ENCODE measurements at regions not wholly inside any gene's neighbourhood (a gene's known extent, or its start where the extent isn't known, plus 50 kb on each side); places are given as distances from the start of the nearest gene placed in this dataset.

DNA sequence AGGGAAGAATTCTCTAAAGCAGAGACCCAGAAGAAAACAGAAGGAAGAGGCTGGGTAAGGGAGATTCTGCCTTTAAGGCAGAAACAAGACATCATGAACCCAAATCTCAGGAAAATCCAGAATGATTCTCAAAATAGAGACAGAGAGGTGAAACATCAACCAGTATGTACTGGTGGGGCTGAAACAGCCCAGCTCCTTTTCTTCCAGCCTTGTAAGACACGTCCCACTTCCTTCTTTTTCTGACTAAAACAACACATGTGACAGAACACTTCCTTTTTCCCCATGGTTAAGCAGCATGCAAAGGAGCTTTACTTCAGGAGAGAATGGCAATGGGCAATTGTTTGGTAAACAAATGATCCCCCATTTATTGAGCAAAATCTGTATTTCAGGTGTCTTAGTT lies 230.8 kb upstream of the NR4A3 start:
- no peak for DNase-seq (ENCODE audit: low spot score)

DNA sequence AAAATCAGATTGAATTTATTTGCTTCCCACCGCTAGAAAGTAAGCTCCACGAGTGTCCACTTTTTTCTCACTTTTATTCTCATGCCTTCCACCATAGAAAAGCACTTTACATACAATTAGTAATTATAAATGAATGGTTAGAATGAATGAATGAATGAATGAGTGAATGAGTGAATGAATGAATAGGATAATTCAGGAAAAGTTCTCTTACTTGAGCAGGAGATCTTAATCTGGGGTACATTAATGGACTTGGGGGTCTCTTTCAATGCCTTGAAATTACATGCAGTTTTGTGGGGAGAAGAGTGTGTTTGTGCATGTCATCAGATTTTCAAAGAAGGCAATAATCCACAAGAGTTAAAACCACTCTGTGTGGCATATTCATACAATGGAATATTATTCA lies 229.9 kb upstream of the NR4A3 start:
- DNase-seq (ENCODE audit: low spot score): no peak

DNA sequence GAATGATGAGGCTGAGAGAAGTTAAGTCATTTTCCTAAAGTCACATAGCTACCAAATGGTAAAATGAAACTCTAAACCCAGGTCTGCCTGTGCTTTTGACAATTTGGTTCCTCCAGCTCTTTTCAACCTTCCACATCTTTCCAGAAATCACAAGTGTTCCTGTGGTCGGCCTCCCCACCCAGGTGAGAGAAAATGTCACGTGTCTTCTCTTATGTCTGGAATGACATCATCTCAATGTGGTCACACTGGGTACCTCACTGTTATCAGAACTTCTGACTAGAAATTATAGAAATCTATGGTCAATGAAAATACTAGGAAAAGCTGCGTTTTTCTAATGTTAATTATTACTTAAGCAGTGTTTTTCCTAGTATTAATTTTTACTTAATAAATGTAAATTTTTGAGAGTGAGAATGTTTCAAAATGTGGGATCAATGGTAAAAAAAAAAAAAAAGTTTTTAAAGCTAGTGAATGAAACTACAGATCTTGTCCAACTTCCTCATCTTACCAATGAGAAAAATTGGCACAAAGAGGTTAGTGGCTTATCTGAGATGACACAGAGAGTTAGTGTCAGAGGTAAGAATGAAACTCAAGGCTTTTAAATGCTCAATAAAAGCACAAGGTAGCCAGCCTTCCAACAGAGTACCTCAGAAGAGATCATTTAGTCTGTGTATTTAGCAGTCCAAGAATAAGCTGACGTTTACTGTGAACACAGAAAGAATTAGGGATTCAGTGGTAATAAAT lies 228.7 kb upstream of the NR4A3 start:
- no peak for DNase-seq (ENCODE audit: low spot score)

DNA sequence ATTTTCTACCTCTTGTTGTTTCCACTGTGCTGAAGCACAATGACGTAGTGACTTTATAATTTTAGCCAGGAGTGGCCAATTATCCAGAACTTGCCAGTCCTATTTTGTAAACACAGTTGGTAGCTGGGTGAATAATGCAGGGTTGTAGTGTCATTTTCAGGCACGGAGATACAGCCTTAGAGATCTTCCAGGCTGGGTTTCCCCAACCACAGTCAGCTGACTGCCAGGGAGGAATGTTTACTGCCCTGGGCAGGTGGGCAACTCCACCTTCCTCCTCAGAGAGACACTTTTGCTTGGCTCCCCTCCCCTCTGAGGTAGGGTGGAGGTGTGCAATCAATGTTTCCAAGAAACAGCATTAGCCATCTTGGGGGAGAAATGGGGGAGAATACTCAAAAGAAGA lies 228.1 kb upstream of the NR4A3 start:
- DNase-seq (ENCODE audit: low spot score): no peak

DNA sequence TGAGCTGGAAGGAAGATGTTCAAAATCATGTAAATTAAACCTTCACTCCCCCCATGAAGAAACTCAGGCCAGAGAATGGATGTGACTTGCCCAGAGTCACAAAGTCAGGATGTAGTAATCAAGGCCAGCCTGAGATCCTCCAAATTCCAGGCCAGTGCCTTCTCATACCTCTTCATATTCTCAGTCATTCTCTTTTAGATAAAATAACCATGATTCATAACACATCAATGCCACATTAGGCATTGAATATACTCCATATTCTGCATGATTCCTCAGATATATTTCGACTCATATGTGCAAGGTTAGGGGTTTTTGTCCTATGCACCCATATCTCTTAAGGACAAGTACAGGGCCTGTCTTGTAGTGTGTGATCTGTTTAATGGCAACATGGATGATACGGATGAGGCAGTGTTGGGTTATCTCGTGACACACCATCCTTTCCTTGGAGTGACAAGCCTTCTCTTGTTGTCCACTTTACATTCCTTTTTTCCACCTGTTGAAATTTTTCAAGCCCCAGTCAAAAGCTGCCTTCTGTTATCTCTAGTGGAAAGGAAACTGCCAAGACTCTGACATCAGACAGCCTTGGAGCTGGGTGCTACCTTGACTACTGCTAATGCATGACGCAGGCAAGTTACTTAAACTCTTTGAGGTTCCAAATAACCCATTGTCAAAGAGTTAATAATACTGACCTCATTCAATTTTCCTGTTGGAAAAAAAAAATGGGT lies 227.5 kb upstream of the NR4A3 start:
- no peak for DNase-seq (ENCODE audit: low spot score)

DNA sequence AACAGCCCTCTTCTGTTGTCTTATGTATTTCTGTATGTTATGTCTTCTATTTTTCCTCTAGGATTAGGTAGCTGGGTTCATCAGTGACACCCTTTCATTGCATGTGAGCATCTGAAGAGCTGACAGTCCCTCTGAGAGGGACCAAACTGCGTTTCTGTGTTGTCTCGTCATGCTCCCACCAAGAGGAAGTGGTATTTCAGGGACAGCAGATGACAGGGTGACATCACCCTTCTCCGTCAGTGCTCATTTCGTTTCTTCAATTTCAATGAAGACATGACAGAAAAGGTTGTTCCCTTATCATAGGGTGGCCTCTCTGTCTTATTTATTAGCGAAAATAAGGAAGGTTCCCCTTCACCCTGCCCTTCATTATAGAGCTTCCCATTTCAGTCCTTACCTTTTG lies 225.9 kb upstream of the NR4A3 start:
- DNase-seq (ENCODE audit: low spot score): no peak

DNA sequence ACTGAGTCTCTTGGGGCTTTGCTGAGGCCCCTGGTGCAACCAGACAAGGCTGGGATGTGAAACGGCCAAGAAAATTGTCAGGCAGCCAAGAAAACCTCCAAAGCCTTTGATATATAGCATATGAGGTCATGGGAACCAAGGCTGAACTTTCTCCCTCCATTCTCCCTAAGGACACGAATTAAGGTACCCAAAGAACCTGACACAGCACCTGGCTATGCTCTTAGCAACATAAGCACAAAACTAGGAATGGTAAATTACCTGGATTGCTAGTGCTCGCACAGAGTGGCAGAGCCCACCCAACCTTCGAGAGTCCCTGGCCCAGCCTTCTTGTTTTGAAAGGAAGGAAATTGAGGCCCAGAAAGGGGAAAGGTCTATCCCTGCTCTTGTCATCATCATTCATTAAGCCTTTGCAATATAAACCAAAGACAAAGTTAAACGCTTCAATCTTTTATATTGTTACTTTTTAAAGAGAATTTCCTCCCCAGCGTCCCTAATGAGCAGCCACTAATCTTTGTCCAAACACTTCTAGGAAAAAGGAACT lies 220.0 kb upstream of the NR4A3 start:
- DNase-seq (ENCODE audit: low spot score): no peak

DNA sequence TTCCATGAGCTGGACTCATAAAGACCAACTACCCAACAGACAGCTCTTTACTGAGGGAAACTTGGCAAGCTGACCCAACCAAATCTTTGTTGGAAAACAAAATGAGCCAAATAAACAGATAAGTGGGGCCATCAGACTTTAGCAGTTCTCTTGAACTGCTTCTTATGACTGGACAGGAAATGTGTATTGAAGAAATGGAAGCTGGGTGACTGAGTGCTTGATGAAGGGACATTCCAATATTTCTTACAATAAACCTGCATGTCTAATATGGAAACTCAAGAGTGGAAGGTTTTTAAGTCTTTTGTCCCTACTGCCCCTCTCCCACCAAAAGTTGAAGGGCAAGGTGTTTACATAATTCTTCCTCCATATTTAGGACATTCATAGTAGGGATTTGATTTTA lies 218.8 kb upstream of the NR4A3 start:
- no peak for DNase-seq (ENCODE audit: low spot score)

DNA sequence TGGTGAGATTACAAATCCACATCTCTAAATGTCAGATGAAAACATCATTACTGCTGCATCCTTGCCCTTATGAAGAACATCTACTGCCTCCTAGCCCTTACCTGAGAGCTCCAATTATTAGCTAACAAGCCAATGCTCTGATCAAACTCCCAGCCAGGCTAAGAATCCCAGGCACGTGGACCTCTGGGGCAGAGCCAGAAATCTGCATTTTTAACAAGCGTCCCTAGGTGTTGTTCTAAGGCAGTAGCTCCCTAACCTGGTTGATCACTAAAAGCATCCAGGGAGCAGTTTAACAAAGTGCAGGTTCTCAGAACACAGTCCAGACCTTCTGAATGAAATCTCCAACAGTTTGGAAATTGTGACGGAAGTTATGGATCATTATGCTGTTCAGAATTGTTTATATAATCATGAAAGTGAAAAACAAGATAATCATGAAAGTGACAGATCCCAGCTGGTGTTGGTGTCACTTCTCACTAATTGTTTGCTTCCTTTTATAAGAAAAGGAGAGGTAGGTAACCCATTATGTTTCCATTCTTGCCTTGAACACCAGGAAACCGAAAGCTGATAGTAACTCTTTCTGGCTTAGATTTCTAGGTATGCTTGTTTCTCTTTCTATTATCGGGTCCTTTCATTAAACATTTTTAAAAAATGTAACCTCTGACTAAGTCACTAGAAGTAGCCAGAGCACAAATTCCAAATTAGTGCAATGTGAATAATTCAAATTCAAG lies 216.5 kb upstream of the NR4A3 start:
- DNase-seq (ENCODE audit: low spot score): no peak

DNA sequence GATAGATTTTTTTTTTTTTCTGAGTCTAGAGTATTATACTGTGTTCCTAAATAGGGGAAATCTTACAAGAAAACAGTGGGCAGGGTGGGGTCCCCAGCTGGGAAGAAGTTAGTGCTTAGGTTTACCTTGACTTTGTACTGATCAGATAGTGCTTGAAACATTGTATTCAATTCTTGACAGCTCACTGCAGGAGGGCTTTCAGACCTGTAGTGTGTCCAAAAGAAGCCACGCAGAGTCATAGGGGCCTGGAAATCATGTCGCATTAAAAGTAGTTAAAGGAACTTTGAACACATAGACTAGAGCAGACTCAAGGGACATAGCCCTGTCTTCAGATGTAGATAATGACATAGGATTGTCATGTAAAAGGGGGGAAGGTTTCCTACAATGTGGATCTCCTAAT lies 215.4 kb upstream of the NR4A3 start:
- no peak for DNase-seq (ENCODE audit: low spot score)

DNA sequence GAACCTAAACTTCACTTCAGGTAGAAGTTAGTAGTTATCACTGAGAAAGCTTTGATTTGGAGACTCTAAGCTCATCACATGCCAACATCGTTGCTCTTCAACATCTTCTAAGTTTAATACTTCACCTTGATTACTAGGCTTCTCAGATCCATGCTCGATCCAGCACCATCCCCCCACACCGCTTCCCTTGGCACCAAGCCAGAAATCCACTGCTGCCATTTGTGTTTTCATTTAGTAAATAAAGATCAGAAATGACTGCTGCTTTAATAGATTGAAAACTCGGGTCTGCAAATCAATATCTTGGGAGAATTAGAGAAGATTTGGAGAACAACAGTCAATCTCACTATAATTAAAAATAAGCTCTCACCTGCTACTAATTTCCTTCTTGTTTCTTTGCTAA lies 214.7 kb upstream of the NR4A3 start:
- DNase-seq (ENCODE audit: low spot score): no peak

DNA sequence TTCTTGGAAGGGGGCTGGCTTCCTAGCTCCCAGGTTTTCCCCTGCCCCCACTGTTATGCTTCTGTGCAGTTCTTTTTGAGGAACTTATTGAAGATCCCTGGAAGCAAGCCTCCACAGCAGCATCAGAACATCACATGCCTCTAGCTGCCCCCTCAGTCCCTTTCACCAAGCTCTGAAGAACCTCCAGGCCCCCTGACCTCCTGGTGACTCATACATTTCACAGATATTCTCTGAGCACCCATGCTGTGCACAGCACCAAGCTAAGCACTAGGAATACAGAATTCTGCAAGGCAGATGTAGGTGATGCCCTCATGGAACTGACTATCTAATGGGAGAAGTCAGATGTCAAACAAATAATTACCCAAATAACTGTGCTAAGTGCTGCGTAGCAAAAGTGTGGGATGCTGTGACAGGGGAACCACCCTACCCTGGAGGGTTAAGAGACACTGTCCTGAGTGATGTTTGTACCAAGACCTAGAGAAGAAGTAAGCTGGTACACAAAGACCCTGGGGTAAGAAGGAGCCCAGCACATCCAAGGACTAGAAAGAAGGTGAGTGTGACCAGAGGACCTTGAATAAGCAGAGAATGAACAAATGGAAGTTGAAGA lies 213.7 kb upstream of the NR4A3 start:
- DNase-seq (ENCODE audit: low spot score): no peak

DNA sequence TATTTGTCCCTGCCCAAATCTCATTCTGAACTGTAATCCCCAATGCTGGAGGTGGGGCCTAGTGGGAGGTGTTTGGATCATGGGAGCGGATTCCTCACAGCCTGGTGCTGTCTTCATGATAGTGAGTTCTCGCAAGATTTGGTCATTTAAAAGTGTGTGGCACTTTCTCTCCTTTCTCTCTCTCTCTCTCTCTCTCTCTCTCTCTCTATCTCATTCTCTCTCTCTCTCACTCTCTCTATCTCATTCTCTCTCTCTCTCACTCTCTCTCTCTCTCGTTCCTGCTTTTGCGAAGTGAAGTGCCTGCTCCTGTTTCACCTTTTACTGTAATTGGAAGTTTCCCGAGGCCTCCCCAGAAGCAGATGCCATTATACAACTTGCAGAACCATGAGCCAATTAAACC lies 207.3 kb upstream of the NR4A3 start:
- DNase-seq (ENCODE audit: low spot score): no peak

DNA sequence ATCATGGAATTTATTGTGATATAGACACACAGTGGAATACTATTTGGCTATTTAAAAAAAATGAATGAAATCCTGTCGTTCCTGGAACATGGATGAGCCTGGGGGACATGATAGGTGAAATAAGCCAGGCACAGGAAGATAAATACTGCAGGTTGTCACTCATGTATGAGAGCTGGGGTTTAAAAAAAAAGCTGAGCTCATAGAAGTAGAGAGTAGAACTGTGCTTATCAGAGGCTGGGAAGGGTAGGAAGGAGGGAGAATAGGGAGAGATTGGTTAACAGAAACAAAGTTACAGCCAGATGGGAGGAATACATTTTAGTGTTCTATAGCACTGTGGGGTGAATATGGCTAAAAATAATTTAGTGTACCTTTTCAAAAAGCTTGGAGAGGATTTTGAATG lies 200.6 kb upstream of the NR4A3 start:
- no peak for DNase-seq (ENCODE audit: low spot score)

DNA sequence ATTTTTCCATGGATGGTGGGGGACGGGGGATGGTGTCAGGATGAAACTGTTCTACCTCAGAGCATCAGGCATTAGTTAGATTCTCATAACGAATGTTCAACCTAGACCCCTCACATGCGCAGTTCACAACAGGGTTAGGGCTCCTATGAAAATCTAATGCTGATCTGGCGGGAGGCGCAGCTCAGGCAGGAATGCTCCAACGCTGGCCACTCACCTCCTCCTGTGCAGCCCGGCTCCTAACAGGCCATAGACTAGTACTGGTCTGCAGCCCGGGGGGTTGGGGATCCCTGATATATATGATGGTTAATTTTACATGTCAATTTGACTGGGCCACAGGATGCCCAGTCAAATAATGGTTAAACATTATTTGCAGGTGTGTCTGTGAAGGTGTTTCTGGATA lies 199.0 kb upstream of the NR4A3 start:
- DNase-seq (ENCODE audit: low spot score): no peak

DNA sequence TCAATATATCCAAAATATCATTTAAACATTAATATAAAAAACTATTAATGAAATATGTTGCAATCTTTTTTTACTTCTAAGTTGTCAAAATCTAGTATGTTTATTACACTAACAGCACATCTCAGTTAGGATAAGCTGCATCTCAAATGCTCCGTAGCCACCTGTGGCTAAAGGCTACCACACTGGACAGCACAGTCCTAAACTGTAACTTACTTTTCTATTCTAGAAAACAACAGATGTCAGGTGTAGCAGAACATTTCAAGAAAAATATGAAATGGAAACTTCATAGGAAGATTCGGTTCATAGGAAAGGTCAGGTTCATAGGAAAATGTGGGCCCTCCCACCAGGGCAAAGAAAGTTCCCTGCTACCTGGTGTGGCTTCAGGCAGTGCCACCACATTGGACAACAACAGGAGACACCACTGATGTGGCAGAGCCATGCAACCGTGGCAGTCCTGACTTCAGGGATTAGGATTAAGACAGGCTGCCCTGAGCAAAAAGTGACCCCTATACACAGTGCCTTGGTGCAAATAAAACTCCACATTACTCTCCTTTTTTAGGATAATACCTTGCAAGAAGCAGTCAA lies 197.8 kb upstream of the NR4A3 start:
- DNase-seq (ENCODE audit: low spot score): no peak

DNA sequence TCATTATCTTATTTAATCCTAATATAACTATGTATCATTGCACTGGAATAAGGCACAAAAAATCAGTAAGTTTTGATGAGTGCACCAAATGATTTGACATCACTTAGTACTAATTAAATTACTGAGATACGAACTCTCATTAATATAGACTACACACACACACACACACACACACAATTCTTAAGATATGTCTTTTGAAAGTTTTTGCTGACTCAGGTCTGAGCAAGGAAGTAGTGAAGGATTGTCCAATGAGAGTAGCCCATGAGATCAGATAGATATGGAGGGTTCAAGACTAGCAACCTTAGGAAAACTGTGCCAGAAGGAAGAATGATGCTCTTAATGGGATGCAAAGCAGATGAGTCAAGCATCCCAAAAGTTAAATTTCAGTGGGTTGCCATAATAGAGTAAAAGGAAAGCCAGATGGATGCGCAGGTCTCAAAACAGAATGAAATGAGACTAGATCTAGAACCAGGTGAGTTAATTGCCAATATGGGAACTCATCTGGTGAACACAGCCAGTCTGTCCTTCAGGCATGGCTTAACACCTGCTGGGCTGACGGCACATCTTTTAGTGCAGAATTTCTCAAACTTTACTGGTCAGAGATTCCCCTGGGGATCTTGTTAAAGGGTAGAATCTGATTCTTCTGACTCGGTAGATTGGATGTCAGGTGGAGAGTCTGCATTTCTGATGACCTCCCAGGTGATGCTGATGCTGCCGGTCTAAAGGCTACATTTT lies 197.0 kb upstream of the NR4A3 start:
- DNase-seq (ENCODE audit: low spot score): no peak

DNA sequence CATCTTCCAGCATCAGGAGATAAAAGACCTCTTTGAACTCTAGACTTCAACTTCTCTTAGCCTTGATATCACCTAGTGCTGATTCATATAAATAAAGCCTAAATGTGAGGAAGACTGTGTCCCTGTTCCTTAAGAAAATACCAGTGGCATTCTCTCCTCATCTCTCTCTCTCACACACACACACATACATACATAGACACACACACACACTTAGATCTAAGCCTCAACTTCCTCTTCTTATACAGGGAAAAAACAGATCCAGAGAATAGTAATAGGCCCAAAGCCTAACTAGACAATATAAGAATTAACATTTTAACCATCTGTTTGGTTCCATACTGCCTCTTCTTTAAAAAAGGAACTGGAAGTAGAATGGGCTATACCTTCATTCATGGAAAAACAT lies 195.3 kb upstream of the NR4A3 start:
- DNase-seq (ENCODE audit: low spot score): no peak

DNA sequence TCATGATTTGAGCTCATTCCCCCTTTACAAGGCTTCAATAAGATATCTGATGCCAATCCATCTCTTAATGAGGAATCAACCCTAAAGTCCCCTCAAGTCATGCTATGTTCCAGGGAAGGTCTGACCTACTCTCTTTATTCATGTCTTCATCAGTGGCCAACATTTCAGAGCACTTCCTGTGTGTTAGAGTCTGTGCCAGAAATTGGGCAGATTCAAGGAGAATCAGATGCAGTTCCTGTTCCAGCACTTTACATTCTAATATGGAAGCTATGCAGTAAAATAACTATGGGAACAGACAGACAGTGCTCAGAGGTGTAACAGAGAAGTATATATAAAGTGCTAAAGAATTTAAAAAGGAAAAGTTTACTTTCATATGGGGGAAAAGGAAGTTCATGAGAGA lies 193.4 kb upstream of the NR4A3 start:
- no peak for DNase-seq (ENCODE audit: low spot score)

DNA sequence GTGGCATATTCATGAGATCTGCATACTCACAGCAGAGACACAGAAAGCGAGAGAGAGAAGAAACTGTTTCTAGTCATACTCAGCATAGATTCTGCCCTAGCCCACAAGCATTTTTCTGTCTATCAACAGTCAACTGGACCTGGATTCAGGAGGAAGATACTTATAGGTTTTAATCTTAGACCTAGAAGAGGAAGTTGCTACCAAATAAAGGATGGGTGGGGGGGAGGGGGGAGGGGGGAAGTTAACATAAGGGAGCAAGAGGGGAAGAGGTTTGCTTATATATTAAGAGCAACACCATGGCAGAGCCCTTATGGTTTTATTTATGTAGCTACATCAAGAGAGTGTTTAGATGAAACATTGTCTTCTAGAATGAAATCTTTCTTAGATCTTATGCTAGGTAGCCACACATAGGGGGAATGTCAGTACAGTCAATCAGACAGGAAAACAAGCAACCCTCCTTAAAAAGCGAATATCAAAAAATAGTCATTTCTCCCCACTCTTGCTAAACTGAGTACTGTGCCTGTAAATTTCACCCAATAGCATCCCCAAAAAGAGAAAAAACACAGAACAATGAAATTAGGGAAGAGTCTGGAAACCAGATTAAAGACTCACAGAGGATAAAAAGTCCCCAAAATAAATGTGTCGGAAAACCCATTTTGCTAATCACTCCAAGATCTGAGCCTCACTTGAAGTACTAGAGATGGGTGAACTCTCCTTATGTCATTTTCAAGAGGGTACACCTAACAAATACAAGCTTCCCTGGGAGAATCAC lies 192.7 kb upstream of the NR4A3 start:
- DNase-seq (ENCODE audit: low spot score): no peak

Data from CD4-positive, alpha-beta T cell treated with Interleukin-6 at 100 ng/mL for 8 hours (primary cell).